GM13977 (cell line): ENCODE measurements at regions not wholly inside any gene's neighbourhood (a gene's known extent, or its start where the extent isn't known, plus 50 kb on each side); places are given as distances from the start of the nearest gene placed in this dataset.
A peak's percentile ranks its signal among the peaks of the same experiment; 100 is the strongest.

Experiments used
- DNase-seq: peaks from one replicate; pipeline ENCODE4 v3.0.0; 2012; ENCODE audit warnings: low spot score
- in situ Hi-C: fragments of 300-500 bp; cut with MboI; formaldehyde crosslinking; loops from one replicate; pipeline ENCODE4 v1.12.0; 2022; ENCODE audit warnings: low sequenced_read_pairs, low pct_unique_long_range_greater_than_20kb, mixed read lengths, inconsistent platforms; ENCODE audit not compliant: unreplicated experiment
- TF ChIP-seq, protein P1 (sequence below): IDR thresholded peaks from 2 replicates; pipeline ENCODE4 v1.5.1; 2012; ENCODE audit warnings: mild to moderate bottlenecking, control low read depth; ENCODE audit not compliant: insufficient read depth; ENCODE audit errors: extremely low read depth, missing control alignments

GRCh38 chr6:45830441-45831139 is 185.1 kb downstream of the CLIC5 start:
- TF ChIP-seq, protein P1, sequence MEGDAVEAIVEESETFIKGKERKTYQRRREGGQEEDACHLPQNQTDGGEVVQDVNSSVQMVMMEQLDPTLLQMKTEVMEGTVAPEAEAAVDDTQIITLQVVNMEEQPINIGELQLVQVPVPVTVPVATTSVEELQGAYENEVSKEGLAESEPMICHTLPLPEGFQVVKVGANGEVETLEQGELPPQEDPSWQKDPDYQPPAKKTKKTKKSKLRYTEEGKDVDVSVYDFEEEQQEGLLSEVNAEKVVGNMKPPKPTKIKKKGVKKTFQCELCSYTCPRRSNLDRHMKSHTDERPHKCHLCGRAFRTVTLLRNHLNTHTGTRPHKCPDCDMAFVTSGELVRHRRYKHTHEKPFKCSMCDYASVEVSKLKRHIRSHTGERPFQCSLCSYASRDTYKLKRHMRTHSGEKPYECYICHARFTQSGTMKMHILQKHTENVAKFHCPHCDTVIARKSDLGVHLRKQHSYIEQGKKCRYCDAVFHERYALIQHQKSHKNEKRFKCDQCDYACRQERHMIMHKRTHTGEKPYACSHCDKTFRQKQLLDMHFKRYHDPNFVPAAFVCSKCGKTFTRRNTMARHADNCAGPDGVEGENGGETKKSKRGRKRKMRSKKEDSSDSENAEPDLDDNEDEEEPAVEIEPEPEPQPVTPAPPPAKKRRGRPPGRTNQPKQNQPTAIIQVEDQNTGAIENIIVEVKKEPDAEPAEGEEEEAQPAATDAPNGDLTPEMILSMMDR = no peak
- in situ Hi-C loops = no loop called here
- DNase-seq = peak; percentile 72

GRCh38 chr6:45829873-45830272 is 185.8 kb downstream of the CLIC5 start:
- DNase-seq = no peak
- in situ Hi-C loops = no loop called here
- TF ChIP-seq, protein P1 = no peak

DNA sequence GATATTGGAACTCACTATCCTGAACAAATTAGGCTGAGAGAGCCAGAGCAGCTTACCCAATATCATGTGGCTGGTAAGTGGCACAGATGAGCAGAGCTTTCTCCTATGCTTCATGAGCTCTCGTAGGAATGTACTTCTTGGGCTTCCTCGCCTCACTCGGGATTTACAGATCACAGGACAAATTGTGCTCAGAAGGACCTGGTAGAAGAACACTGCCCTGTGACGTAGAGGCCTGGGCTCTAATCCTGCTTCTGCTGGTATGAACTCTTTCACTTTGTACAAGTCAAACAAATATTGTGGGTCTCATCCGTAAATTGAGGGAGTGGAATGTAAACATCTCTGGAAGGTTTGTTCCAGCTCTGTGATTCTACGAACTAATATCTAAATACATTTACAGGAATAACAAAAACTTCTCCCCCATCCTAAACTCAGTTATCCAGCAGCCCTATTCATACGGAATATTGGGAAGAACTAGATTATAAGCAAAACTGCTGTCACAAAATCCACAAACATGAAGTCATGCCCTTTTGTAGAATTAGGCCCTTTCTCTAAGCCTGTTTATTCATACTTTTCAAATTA is 187.6 kb downstream of the CLIC5 start:
- no peak for DNase-seq
- TF ChIP-seq, protein P1 = no peak
- in situ Hi-C loops = no loop called here

- DNase-seq = no peak
- TF ChIP-seq, protein P1 = no peak
- in situ Hi-C loops = no loop called here
Observed at GRCh38 chr6:45822873-45823272, 192.8 kb downstream of the CLIC5 start.

DNA sequence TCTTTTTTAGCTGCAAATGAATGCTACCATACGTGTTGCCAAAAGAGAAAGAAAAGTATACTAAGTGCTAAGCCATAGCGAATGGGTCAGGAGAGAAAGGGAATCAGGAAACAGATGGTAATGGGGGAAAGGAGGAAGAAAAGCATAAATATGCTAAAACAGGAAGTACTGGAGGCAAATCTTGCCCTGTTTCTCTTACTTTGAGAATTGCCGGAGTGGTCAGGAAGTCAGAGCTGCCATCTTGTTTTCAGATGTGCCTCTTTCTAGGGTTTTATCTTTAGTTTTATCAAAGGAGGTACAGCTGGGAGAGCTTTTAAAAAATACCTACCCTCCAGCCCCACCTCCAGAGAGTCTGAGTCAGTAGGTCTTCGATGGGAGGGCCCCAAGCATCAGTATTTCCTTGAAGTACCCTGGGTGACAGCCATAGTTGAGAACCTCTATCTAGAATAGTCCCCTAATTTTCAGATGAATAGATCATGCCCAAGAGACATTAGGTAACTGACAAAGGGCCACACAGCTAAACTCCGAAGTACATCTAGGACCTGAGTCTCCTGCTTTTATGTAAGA is 193.3 kb downstream of the CLIC5 start:
- no peak for DNase-seq
- in situ Hi-C loops = no loop called here
- TF ChIP-seq, protein P1 = no peak

- DNase-seq = no peak
- TF ChIP-seq, protein P1 = no peak
- in situ Hi-C loops = no loop called here
Observed at GRCh38 chr6:45818655-45819054, 197.0 kb downstream of the CLIC5 start.
